IPS DF 6.9 (cell line): ENCODE measurements at regions not wholly inside any gene's neighbourhood (a gene's known extent, or its start where the extent isn't known, plus 50 kb on each side); places are given as distances from the start of the nearest gene placed in this dataset.

Experiments used
- DNase-seq: peaks from one replicate; pipeline ENCODE4 v3.0.0-alpha.2; 2013; ENCODE audit warnings: low read depth, low spot score
- H3K27ac ChIP-seq: one replicate; pipeline ENCODE4 v1.5.1; 2013; ENCODE audit warnings: low read length, control low read depth
- H3K27me3 ChIP-seq: 2 replicates; pipeline ENCODE4 v1.6.1; 2013; ENCODE audit warnings: mild to moderate bottlenecking, low read length; ENCODE audit not compliant: control insufficient read depth, insufficient read depth
- H3K36me3 ChIP-seq: 2 replicates; pipeline ENCODE4 v1.6.1; 2013; ENCODE audit warnings: low read length; ENCODE audit not compliant: control insufficient read depth, insufficient read depth
- H3K4me1 ChIP-seq: 2 replicates; pipeline ENCODE4 v1.6.1; 2013; ENCODE audit warnings: low read length; ENCODE audit not compliant: control insufficient read depth, insufficient read depth
- H3K4me3 ChIP-seq: 2 replicates; pipeline ENCODE4 v1.5.1; 2013; ENCODE audit warnings: mild to moderate bottlenecking, low read length
- H3K9me3 ChIP-seq: 2 replicates; pipeline ENCODE4 v1.6.1; 2013; ENCODE audit warnings: low read length, inconsistent platforms; ENCODE audit not compliant: control insufficient read depth, insufficient read depth
- WGBS: extraction: QIAGEN DNeasy Blood & Tissue Kit; methylation state at CpG from one replicate; pipeline ENCODE4 v1.1.7; 2013; ENCODE audit warnings: mixed read lengths, missing lambda C conversion rate; ENCODE audit not compliant: insufficient read length, insufficient coverage; 5-methylcytosine and 5-hydroxymethylcytosine counted together

DNA sequence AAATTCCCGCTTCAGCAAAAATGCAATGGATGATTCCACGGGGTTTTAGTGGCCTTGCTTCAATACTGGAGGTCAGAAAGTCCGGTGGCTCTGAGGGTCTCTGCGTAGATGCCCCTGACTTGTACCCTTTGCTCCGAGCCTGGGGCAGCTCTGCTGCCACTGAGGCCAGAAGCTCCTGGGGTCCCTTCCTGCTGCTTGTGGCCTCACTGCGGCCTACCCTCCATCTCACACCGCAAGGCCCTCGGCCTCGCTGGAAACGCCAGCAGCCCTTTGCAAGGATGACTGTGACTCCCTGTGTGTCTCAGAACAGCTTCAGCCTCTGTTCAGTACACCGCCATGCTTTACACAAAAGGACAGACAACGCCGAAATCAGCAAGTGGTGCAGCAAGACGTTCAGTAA lies 244.8 kb downstream of the ACTR3B start:
- no peaks in the 10 kb centered on the region; the same call in 1 of the 2 replicates for H3K36me3 ChIP-seq
- H3K9me3 ChIP-seq: peaks cover 5% of the 10 kb centered on the region; the same call in 1 of the 2 replicates
- H3K4me1 ChIP-seq: 0 out of 2 replicates have a peak, but pooled peaks cover 3% of the 10 kb centered on the region
- H3K27me3 ChIP-seq: no peaks in the 10 kb centered on the region
- no peak for DNase-seq
- H3K4me3 ChIP-seq: no peak overlapping the region
- no peak overlapping the region for H3K27ac ChIP-seq
- WGBS: no CpG with 5 or more reads among the region's 14 CpGs

DNA sequence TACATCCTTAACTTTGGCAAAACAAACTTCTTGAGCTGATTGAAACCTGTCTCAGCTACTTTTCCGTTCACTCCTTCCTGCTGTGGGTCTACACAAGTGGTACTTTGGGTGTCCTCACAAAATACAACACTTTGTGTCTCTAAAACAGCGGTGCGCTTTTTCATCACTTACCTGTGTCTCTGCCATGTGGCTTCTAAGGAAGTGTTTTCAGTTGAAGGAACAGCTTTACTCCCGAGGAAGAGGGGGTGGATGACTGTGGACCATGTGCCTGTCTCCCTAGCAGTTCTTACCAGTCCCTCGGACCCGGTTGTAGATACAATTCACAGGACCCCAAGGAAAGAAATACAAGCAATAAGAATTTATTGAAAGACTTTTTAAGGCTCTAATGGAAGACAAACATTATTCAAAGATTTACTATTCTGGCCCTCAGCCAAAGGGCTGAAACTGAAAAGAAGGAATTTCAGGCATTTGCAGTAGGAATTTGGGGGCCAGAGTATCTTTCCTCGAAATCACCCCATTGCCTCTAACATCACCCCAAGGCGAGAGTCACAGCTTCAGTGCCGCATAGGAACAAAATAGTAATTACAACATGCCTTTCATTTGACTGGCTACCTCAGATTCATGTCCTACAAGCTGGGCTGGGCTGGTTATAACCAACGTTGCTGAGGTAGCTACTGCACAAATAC lies 246.3 kb downstream of the ACTR3B start:
- Histone ChIP-seq H3K27ac (no peak overlapping the region), H3K4me3 (no peak overlapping the region), H3K9me3 (peaks cover 1% of the 10 kb centered on the region; the same call in 1 of the 2 replicates), H3K36me3 (no peaks in the 10 kb centered on the region; the same call in 1 of the 2 replicates), H3K4me1 (0 out of 2 replicates have a peak, but pooled peaks cover 3% of the 10 kb centered on the region), H3K27me3 (no peaks in the 10 kb centered on the region)
- no peak for DNase-seq
- WGBS: no CpG with 5 or more reads among the region's 10 CpGs

DNA sequence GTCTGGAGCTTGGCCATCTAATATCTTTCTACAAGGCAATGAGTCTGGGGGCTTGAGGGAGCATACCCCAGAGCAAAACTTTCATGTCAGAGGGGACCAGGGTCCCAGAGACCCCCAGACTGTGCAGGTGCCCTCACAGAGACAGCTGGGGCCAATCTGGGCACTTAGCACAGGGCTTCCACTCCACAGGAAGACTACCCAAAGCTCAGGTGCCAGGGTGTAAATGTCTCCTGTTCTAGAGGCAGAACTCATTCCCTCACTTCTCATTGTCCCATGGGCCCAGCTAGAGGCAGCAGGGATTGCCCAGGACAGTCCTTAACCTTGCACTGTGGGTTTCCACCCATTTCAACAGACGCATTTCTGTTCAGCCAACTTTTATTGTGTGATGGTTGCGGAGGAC lies 246.9 kb downstream of the ACTR3B start:
- WGBS: no CpG with 5 or more reads among the region's 2 CpGs
- H3K4me1 ChIP-seq: 0 out of 2 replicates have a peak, but pooled peaks cover 3% of the 10 kb centered on the region
- no peaks in the 10 kb centered on the region for H3K9me3 ChIP-seq
- no peaks in the 10 kb centered on the region; the same call in 1 of the 2 replicates for H3K36me3 ChIP-seq
- no peaks in the 10 kb centered on the region for H3K27me3 ChIP-seq
- DNase-seq: no peak
- H3K27ac ChIP-seq: no peak overlapping the region
- H3K4me3 ChIP-seq: no peak overlapping the region

DNA sequence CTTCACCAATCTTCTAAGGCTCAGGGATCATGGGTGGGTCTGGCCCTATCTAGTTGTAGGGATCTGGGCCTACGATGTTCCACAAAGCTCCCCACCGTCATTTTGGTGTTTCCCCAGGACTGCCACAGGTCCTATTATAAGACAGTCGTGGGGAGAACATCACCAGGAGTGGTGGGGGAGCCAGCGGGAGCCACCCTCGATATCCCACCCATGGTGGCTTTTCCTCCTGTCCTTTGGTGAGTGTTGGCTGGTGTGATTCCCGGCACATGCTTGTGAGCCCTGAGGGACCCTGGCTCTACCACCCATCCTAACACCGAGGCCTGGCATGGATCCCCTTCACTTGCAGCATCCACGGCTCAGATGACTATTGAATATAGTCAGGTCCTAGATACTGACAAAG lies 247.4 kb downstream of the ACTR3B start:
- H3K4me1 ChIP-seq: 0 out of 2 replicates have a peak, but pooled peaks cover 3% of the 10 kb centered on the region
- no peak overlapping the region for H3K4me3 ChIP-seq
- H3K27me3 ChIP-seq: no peaks in the 10 kb centered on the region
- no peak overlapping the region for H3K27ac ChIP-seq
- no CpG with 5 or more reads among the region's 8 CpGs for WGBS
- H3K36me3 ChIP-seq: no peaks in the 10 kb centered on the region; the same call in 1 of the 2 replicates
- H3K9me3 ChIP-seq: no peaks in the 10 kb centered on the region
- no peak for DNase-seq

DNA sequence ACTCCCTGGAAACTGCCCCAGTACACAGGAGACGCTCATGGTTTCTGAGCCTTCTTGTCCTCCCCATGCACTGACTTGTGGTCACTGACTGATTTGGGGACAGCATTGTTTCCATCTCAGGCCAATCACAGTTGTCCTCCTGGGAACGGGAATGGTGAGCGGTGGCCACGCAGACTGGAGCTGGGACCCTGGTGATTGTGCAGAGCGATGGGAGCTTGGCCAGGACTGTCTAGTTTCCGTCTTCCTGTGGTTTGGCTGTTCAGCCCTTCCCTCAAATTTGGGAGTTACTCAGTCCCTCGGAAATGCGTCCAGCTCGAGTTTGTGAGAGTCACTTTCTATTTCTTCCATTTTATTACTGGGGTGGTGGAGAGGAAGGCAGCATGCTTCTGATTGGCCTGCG lies 250.9 kb downstream of the ACTR3B start:
- WGBS: no CpG with 5 or more reads among the region's 10 CpGs

GRCh38 chr7:153012203-153012602 lies 252.7 kb downstream of the ACTR3B start:
- no peaks in the 10 kb centered on the region for H3K27me3 ChIP-seq

More for the DNA sequence above, 250.9 kb downstream of the ACTR3B start:
- Histone ChIP-seq H3K4me3 (no peak overlapping the region), H3K27ac (no peak overlapping the region), H3K4me1 (0 out of 2 replicates have a peak, but pooled peaks cover 3% of the 10 kb centered on the region), H3K9me3 (no peaks in the 10 kb centered on the region), H3K27me3 (no peaks in the 10 kb centered on the region), H3K36me3 (no peaks in the 10 kb centered on the region)
- DNase-seq: no peak

DNA sequence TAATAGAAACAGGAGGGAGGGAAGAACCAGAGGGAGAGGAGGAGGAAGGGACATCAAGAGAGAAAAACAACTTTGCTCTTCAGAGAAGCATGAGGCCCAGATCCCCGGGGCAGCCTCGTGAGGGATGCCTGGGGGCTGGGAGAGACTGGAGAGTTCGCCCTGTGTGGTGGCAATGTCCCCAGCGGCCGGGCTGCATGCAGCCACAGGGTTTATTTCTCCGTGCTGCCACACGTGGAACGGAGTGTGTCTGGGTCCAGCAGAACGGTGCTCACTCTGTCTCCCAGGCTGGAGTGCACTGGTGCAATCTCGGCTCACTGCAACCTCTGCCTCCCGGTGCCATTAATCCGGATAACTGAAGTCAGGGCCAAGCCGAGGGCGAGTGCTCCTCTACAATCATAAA lies 257.7 kb downstream of the ACTR3B start:
- H3K36me3 ChIP-seq: no peaks in the 10 kb centered on the region
- WGBS: no CpG with 5 or more reads among the region's 14 CpGs
- peaks cover 2% of the 10 kb centered on the region; the same call in 1 of the 2 replicates for H3K4me1 ChIP-seq
- H3K27ac ChIP-seq: no peak overlapping the region
- DNase-seq: no peak
- H3K9me3 ChIP-seq: no peaks in the 10 kb centered on the region
- no peaks in the 10 kb centered on the region for H3K27me3 ChIP-seq
- no peak overlapping the region for H3K4me3 ChIP-seq

More at GRCh38 chr7:153012203-153012602, 252.7 kb downstream of the ACTR3B start:
- Histone ChIP-seq H3K4me1 (peaks cover under 1% of the 10 kb centered on the region; the same call in 1 of the 2 replicates), H3K36me3 (no peaks in the 10 kb centered on the region), H3K4me3 (no peak overlapping the region), H3K27ac (no peak overlapping the region), H3K9me3 (no peaks in the 10 kb centered on the region)
- no peak for DNase-seq
- no CpG with 5 or more reads among the region's 4 CpGs for WGBS

- no peaks in the 10 kb centered on the region for H3K27me3 ChIP-seq
- no peaks in the 10 kb centered on the region for H3K9me3 ChIP-seq
- DNase-seq: no peak
- no peaks in the 10 kb centered on the region for H3K36me3 ChIP-seq
- peaks cover 2% of the 10 kb centered on the region; the same call in 1 of the 2 replicates for H3K4me1 ChIP-seq
- WGBS: no CpG with 5 or more reads among the region's 6 CpGs
- no peak overlapping the region for H3K27ac ChIP-seq
- no peak overlapping the region for H3K4me3 ChIP-seq
Observed at GRCh38 chr7:153021542-153021941, 262.0 kb downstream of the ACTR3B start.

DNA sequence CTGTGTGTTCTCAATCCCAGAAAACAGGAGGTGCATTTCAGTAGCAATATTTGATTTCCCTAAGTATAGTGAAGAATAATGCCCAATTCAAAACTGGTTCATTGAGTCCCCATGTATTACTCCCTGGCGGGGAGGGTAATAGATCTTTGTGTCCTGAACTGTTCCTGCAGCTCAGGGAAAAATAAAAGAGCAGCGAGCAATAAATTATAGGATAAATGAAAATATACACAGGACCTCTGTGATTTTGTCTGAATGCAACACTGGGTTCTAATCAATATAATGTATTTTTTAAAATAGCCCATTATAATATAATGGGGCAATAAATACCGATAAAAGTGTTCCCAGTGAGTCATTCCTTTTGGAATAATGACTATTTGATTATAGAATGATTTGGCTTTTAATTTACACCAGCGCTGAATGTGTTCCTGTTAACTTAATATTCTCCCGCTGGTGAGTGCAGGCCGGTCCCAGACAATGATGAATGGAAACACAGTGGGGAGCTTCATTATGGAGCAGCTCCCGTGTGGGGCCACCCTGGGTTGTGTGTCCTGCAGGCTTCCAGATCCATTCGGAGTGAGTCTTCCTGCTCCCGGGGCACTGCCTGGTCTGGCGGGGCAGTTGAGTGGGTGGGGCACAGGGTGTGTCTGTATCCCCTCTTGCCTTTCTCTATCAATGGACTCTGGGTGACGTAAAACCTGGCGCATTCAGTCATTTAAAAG lies 263.1 kb downstream of the ACTR3B start:
- Histone ChIP-seq H3K36me3 (no peaks in the 10 kb centered on the region), H3K27ac (no peak overlapping the region), H3K4me1 (no peaks in the 10 kb centered on the region), H3K4me3 (no peak overlapping the region), H3K27me3 (no peaks in the 10 kb centered on the region), H3K9me3 (no peaks in the 10 kb centered on the region)
- no peak for DNase-seq
- WGBS: no CpG with 5 or more reads among the region's 12 CpGs

GRCh38 chr7:153023194-153023592 lies 263.6 kb downstream of the ACTR3B start:
- H3K4me1 ChIP-seq: no peaks in the 10 kb centered on the region
- no peaks in the 10 kb centered on the region for H3K27me3 ChIP-seq
- no peaks in the 10 kb centered on the region for H3K36me3 ChIP-seq
- WGBS: no CpG with 5 or more reads among the region's 7 CpGs
- H3K4me3 ChIP-seq: no peak overlapping the region
- no peak for DNase-seq
- H3K9me3 ChIP-seq: no peaks in the 10 kb centered on the region
- no peak overlapping the region for H3K27ac ChIP-seq
